Caco-2 (cell line): ENCODE measurements at regions not wholly inside any gene's neighbourhood (a gene's known extent, or its start where the extent isn't known, plus 50 kb on each side); places are given as distances from the start of the nearest gene placed in this dataset.

Experiments
- BruUV-seq: library from RNA; stranded (reverse); fragments of 400-500 nt; replicated peaks from 2 replicates; lab custom pipeline; 2021; lab: Mats Ljungman, UMichigan
- CTCF ChIA-PET: fragments of 300-600 bp; sonication (Branson Sonifier 250); formaldehyde crosslinking; loops from one replicate; lab custom pipeline; 2022; ENCODE audit warnings: antibody characterized with exemption; lab: Charles Lee
- POLR2A ChIA-PET: fragments of 300-600 bp; sonication (Branson Sonifier 250); formaldehyde crosslinking; loops from one replicate; lab custom pipeline; 2022; ENCODE audit warnings: antibody characterized with exemption; lab: Charles Lee
- DNase-seq, 2 experiments: peaks; one replicate each; pipeline versions ENCODE4 v3.0.0 to v3.0.0-alpha.2; 2020 to 2022
- H3K27me3 ChIP-seq: replicated peaks from 2 replicates; pipeline ENCODE4 v1.6.0; 2011; ENCODE audit warnings: low read length; ENCODE audit not compliant: control insufficient read depth, insufficient read depth
- H3K36me3 ChIP-seq: 2 replicates; pipeline ENCODE4 v1.5.1; 2011; ENCODE audit warnings: low read length; ENCODE audit not compliant: control insufficient read depth, insufficient read depth
- H3K4me1 ChIP-seq: fragments of 250-450 bp; sonication (Bioruptor Pico); 2 replicates; pipeline ENCODE4 v1.5.1; 2020; ENCODE audit warnings: mild to moderate bottlenecking
- H3K4me3 ChIP-seq: 2 replicates; pipeline ENCODE4 v1.5.1; 2011; ENCODE audit warnings: low read depth, mild to moderate bottlenecking, control low read depth, low read length
- H3K9me3 ChIP-seq: fragments of 250-450 bp; sonication (Bioruptor Pico); 2 replicates; pipeline ENCODE4 v1.5.1; 2020; ENCODE audit warnings: mild to moderate bottlenecking, moderate library complexity
- H3K27ac Mint-ChIP-seq: one replicate; pipeline ENCODE4 v1.8.0; 2022; ENCODE audit warnings: mixed read lengths; ENCODE audit not compliant: unreplicated experiment
- H3K27me3 Mint-ChIP-seq: one replicate; pipeline ENCODE4 v1.8.0; 2022; ENCODE audit warnings: mixed read lengths; ENCODE audit not compliant: insufficient read depth, unreplicated experiment
- H3K36me3 Mint-ChIP-seq: one replicate; pipeline ENCODE4 v1.8.0; 2022; ENCODE audit warnings: mild to moderate bottlenecking, mixed read lengths; ENCODE audit not compliant: insufficient read depth, unreplicated experiment
- H3K4me1 Mint-ChIP-seq: one replicate; pipeline ENCODE4 v1.8.0; 2022; ENCODE audit warnings: low read depth, mixed read lengths; ENCODE audit not compliant: unreplicated experiment
- H3K4me3 Mint-ChIP-seq: one replicate; pipeline ENCODE4 v1.8.0; 2022; ENCODE audit warnings: mild to moderate bottlenecking, moderate library complexity, mixed read lengths; ENCODE audit not compliant: unreplicated experiment
- H3K9me3 Mint-ChIP-seq: one replicate; pipeline ENCODE4 v1.8.0; 2022; ENCODE audit warnings: mixed read lengths; ENCODE audit not compliant: unreplicated experiment
- intact Hi-C: fragments of 100-400 bp; cut with micrococcal nuclease; formaldehyde crosslinking; loops from one replicate; pipeline ENCODE4 v1.10.0; 2022; ENCODE audit not compliant: unreplicated experiment
- TF ChIP-seq, protein P1 (sequence below), 2 experiments: fragments of 200-600 bp in 1 of 2; IDR thresholded peaks; 1 replicate in 1 of 2; 2 replicates in 1 of 2; pipeline versions ENCODE4 v1.5.1 to v1.8.0; 2011 to 2022; ENCODE audit warnings: antibody characterized with exemption in 1 of 2, control low read depth in 1 of 2, inconsistent platforms in 1 of 2, low read depth in 1 of 2, low read length in 1 of 2, mild to moderate bottlenecking in 1 of 2, moderate library complexity in 1 of 2; ENCODE audit not compliant: insufficient read depth in 1 of 2, severe bottlenecking in 1 of 2, unreplicated experiment in 1 of 2

DNA sequence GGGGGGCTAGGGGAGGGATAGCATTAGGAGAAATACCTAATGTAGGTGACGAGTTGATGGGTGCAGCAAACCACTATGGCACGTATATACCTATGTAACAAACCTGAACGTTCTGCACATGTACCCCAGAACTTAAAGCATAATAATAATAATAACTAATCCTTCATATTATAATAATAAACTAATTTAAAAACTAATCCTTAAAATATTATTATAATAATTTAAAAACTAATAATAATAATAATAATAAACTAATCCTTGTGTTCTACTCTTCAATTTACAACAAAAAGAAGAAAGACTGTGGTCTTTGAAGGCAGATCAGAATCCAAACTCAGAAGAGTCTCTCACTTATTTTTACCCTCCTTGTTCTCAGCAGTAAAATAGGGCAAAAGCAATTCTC, 774.9 kb downstream of the CDH8 start:
- Histone ChIP-seq H3K4me3 (no peak overlapping the region), H3K36me3 (no peaks in the 10 kb centered on the region), H3K9me3 (no peaks in the 10 kb centered on the region), H3K4me1 (no peaks in the 10 kb centered on the region), H3K27me3 (no peaks in the 10 kb centered on the region)
- Mint-ChIP-seq H3K36me3 (no peaks in the 10 kb centered on the region), H3K27me3 (peaks cover 6% of the 10 kb centered on the region), H3K4me3 (no peak overlapping the region), H3K9me3 (no peaks in the 10 kb centered on the region), H3K4me1 (no peaks in the 10 kb centered on the region), H3K27ac (no peak overlapping the region)
- no peak for DNase-seq
- TF ChIP-seq, protein P1, sequence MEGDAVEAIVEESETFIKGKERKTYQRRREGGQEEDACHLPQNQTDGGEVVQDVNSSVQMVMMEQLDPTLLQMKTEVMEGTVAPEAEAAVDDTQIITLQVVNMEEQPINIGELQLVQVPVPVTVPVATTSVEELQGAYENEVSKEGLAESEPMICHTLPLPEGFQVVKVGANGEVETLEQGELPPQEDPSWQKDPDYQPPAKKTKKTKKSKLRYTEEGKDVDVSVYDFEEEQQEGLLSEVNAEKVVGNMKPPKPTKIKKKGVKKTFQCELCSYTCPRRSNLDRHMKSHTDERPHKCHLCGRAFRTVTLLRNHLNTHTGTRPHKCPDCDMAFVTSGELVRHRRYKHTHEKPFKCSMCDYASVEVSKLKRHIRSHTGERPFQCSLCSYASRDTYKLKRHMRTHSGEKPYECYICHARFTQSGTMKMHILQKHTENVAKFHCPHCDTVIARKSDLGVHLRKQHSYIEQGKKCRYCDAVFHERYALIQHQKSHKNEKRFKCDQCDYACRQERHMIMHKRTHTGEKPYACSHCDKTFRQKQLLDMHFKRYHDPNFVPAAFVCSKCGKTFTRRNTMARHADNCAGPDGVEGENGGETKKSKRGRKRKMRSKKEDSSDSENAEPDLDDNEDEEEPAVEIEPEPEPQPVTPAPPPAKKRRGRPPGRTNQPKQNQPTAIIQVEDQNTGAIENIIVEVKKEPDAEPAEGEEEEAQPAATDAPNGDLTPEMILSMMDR (IDR thresholded peaks at IDR 0.05; ENCODE audit: insufficient read depth in 1 of 2, low read depth in 1 of 2, low read length in 1 of 2, severe bottlenecking in 1 of 2, unreplicated experiment in 1 of 2) = no peak
- no TSS peak for BruUV-seq
- intact Hi-C loops = no loop called here
- ChIA-PET POLR2A (no interaction called here), CTCF (no interaction called here)

DNA sequence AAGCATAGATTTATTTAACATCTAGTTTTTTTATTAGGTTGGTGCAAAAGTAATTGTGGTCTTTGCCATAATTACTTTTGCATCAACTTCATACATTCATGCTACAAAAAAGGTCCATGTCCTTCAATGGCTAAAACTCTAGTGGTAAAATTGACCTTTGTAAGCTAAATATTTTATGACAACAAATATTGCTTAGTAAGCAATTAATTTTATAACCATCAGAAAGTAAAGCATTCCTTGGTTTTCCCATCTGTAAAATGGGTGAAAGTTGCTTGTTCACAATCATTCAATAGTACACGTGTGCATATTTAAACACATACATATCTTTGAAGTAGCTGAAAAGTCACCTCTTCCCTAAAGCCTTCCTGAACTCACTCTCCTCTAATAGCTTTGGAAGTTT, 789.6 kb downstream of the CDH8 start:
- no peaks in the 10 kb centered on the region for H3K27me3 ChIP-seq
- ChIA-PET POLR2A (no interaction called here), CTCF (no interaction called here)
- H3K36me3 ChIP-seq = no peaks in the 10 kb centered on the region
- no peak for DNase-seq
- no peak overlapping the region for H3K27ac Mint-ChIP-seq
- intact Hi-C loops = no loop called here
- H3K9me3 ChIP-seq = no peaks in the 10 kb centered on the region
- no peak overlapping the region for H3K4me3 Mint-ChIP-seq
- TF ChIP-seq, protein P1 (IDR thresholded peaks at IDR 0.05; ENCODE audit: insufficient read depth in 1 of 2, low read depth in 1 of 2, low read length in 1 of 2, severe bottlenecking in 1 of 2, unreplicated experiment in 1 of 2) = no peak
- H3K4me1 Mint-ChIP-seq = peaks cover 12% of the 10 kb centered on the region
- no peaks in the 10 kb centered on the region for H3K36me3 Mint-ChIP-seq
- no peaks in the 10 kb centered on the region for H3K9me3 Mint-ChIP-seq
- no peaks in the 10 kb centered on the region for H3K27me3 Mint-ChIP-seq
- H3K4me3 ChIP-seq = no peak overlapping the region
- no TSS peak for BruUV-seq
- peaks cover 8% of the 10 kb centered on the region; the same call in 1 of the 2 replicates for H3K4me1 ChIP-seq

GRCh38 chr16:61243954-61244353, 792.3 kb downstream of the CDH8 start:
- Histone ChIP-seq H3K36me3 (no peaks in the 10 kb centered on the region), H3K4me1 (peaks cover 8% of the 10 kb centered on the region; the same call in 1 of the 2 replicates), H3K9me3 (0 out of 2 replicates have a peak, but pooled peaks cover 4% of the 10 kb centered on the region), H3K27me3 (no peaks in the 10 kb centered on the region), H3K4me3 (no peak overlapping the region)
- Mint-ChIP-seq H3K36me3 (no peaks in the 10 kb centered on the region), H3K27ac (no peak overlapping the region), H3K27me3 (no peaks in the 10 kb centered on the region), H3K4me1 (peaks cover 12% of the 10 kb centered on the region), H3K9me3 (no peaks in the 10 kb centered on the region), H3K4me3 (peak overlapping the region; percentile 39)
- TF ChIP-seq, protein P1 (IDR thresholded peaks at IDR 0.05; ENCODE audit: insufficient read depth in 1 of 2, low read depth in 1 of 2, low read length in 1 of 2, severe bottlenecking in 1 of 2, unreplicated experiment in 1 of 2) = no peak
- POLR2A ChIA-PET = no interaction called here
- intact Hi-C loops = no loop called here
- CTCF ChIA-PET = no interaction called here
- no peak for DNase-seq
- no TSS peak for BruUV-seq
